Adrenal gland (tissue), 9 donors: ENCODE measurements at regions not wholly inside any gene's neighbourhood (a gene's known extent, or its start where the extent isn't known, plus 50 kb on each side); places are given as distances from the start of the nearest gene placed in this dataset.

Source experiments
- DNase-seq, 7 donors: peaks; one replicate each; pipeline ENCODE4 v3.0.0-alpha.2; 2019 to 2020
- H3K27ac ChIP-seq, 5 donors: fragments of 200-600 bp; sonication (generic) in 4 of 5; 1 replicate in 3 of 5; 2 replicates in 2 of 5; pipeline versions ENCODE4 v1.5.1 to v1.8.0; 2016 to 2020; ENCODE audit warnings: mild to moderate bottlenecking in 1 of 5
- H3K27me3 ChIP-seq: fragments of 200-600 bp; 2 replicates; pipeline ENCODE4 v1.8.0; 2021
- H3K36me3 ChIP-seq, 2 donors: fragments of 200-600 bp; replicated peaks in 1 of 2; 1 replicate in 1 of 2; 2 replicates in 1 of 2; pipeline versions ENCODE4 v1.5.1 to v1.8.0; 2018 to 2022
- H3K4me1 ChIP-seq, 2 donors: fragments of 200-600 bp; replicated peaks in 1 of 2; 1 replicate in 1 of 2; 2 replicates in 1 of 2; pipeline versions ENCODE4 v1.5.1 to v1.8.0; 2018 to 2021
- H3K4me3 ChIP-seq, 4 donors: fragments of 200-600 bp; sonication (generic) in 3 of 4; one replicate each; pipeline ENCODE4 v1.5.1; 2016 to 2018
- H3K9me3 ChIP-seq, 3 donors: fragments of 200-600 bp; sonication (generic) in 1 of 3; replicated peaks in 1 of 3; 1 replicate in 2 of 3; 2 replicates in 1 of 3; pipeline versions ENCODE4 v1.5.1 to v1.8.0; 2016 to 2021
- POLR2A ChIP-seq, 2 donors: fragments of 450-650 bp; IDR thresholded peaks; one replicate each; pipeline ENCODE4 v1.6.1; 2017; ENCODE audit warnings: antibody characterized with exemption in 2 of 2, mild to moderate bottlenecking in 2 of 2, moderate library complexity in 1 of 2
- WGBS, 4 donors: extraction: QIAGEN DNeasy Blood & Tissue Kit in 2 of 4; methylation state at CpG; one replicate each; pipeline versions ENCODE4 v1.1.5 to v1.1.7; 2013 to 2017; 5-methylcytosine and 5-hydroxymethylcytosine counted together
- intact Hi-C, 2 donors: fragments of 100-400 bp; cut with DNase I; formaldehyde crosslinking; loops; one replicate each; pipeline versions ENCODE4 v1.14.1 to v1.15.0; 2022 to 2023
- TF ChIP-seq, protein P1 (sequence below), 6 experiments: fragments of 450-650 bp in 4 of 6; fragments of 200-600 bp in 2 of 6; sonication (generic) in 1 of 6; IDR thresholded peaks; 1 replicate in 5 of 6; 2 replicates in 1 of 6; pipeline versions ENCODE4 v1.5.1 to v1.8.0; 2016 to 2021; ENCODE audit warnings: antibody characterized with exemption in 6 of 6, mild to moderate bottlenecking in 2 of 6, moderate library complexity in 1 of 6
- donor health status: healthy with polysubstance abuse.
- donor health status: Bipolar disorder and iron deficiency.
- donor health status: DM: yes; HTN: yes; CAD: no.
- donor health status: DM: no; HTN: no; CAD: no.
- donor health status: DM: no; HTN: no; CAD: no.

DNA sequence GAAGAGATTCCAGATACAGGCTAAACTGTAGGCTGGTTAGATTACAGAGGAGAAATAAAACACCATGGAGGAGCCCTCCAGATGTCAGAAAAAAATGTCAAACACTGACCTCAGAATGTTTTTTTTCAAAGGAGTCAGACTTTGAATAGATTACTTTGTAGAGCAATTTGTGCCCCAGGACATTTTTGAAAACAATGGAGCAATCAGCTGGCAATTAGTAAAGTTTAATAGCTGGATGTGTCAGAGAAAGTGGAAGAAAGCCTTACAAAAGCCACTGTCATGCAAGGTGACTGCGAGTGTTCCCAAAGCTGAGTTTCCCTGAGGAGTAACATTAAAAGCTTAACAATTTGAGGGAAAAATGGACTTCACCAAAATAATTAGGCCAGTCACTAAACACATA, 417.8 kb upstream of the CTNND2 start:
- DNase-seq = no peak
- WGBS, 4 donors = 29 to 51% (median 47%) methylated on average over 1 of the region's 1 CpG
- no peaks in the 10 kb centered on the region for H3K9me3 ChIP-seq
- intact Hi-C loops = no loop called here
- no peak overlapping the region for H3K27ac ChIP-seq
- TF ChIP-seq, protein P1, sequence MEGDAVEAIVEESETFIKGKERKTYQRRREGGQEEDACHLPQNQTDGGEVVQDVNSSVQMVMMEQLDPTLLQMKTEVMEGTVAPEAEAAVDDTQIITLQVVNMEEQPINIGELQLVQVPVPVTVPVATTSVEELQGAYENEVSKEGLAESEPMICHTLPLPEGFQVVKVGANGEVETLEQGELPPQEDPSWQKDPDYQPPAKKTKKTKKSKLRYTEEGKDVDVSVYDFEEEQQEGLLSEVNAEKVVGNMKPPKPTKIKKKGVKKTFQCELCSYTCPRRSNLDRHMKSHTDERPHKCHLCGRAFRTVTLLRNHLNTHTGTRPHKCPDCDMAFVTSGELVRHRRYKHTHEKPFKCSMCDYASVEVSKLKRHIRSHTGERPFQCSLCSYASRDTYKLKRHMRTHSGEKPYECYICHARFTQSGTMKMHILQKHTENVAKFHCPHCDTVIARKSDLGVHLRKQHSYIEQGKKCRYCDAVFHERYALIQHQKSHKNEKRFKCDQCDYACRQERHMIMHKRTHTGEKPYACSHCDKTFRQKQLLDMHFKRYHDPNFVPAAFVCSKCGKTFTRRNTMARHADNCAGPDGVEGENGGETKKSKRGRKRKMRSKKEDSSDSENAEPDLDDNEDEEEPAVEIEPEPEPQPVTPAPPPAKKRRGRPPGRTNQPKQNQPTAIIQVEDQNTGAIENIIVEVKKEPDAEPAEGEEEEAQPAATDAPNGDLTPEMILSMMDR (IDR thresholded peaks at IDR 0.05) = no peak
- no peak for TF ChIP-seq POLR2A (IDR thresholded peaks at IDR 0.05)
- H3K4me3 ChIP-seq = no peak overlapping the region
- no peaks in the 10 kb centered on the region for H3K27me3 ChIP-seq
- no peaks in the 10 kb centered on the region for H3K36me3 ChIP-seq
- no peaks in the 10 kb centered on the region for H3K4me1 ChIP-seq

DNA sequence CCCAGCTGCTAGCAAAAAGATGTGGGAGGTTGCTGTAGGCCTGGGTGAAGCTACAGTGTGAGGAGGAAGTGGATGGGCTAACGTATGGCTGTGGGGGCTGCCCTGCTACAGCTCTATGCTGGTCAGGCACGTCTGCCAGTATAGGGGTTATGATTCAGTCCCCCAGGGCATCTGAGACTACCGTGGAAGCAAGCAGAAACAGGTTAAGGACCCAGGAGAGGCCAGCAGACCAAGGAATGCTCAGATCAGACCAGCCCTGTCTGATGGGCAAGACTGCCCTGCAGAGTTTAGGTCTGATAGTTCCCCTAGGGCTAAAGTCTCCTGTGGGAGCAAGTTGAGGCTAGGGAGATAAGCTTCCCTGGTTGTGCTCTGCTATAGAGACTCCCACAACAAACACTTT, 416.1 kb upstream of the CTNND2 start:
- TF ChIP-seq POLR2A (IDR thresholded peaks at IDR 0.05) = no peak
- TF ChIP-seq, protein P1 (IDR thresholded peaks at IDR 0.05) = no peak
- DNase-seq = no peak
- intact Hi-C loops = no loop called here
- Histone ChIP-seq H3K27ac (no peak overlapping the region), H3K4me3 (no peak overlapping the region), H3K9me3 (no peaks in the 10 kb centered on the region), H3K27me3 (no peaks in the 10 kb centered on the region), H3K36me3 (no peaks in the 10 kb centered on the region), H3K4me1 (no peaks in the 10 kb centered on the region)
- WGBS, 4 donors = 58 to 89% (median 73%) methylated on average over 2 to 3 of the region's 3 CpGs

DNA sequence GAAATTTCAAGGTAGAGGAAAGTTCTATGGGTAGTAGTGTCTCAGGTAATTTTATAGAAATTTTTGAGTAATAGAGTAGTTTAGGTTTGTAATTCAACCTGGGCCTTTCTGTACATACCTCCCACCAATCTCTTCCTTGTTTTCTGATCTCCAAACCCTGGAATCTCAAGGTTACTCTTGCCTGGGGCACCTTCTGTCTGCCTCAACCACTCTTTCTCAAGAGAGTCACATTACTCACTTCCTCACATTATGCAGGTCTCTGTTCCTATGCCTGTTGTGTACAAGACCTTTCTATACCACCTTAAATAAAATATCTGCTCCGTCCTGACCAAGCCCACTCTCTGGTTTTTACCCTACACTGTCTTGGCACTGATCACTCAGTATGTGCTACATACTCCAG, 412.6 kb upstream of the CTNND2 start:
- Histone ChIP-seq H3K27me3 (no peaks in the 10 kb centered on the region), H3K4me3 (no peak overlapping the region), H3K9me3 (no peaks in the 10 kb centered on the region), H3K27ac (no peak overlapping the region), H3K36me3 (no peaks in the 10 kb centered on the region), H3K4me1 (no peaks in the 10 kb centered on the region)
- DNase-seq = no peak
- intact Hi-C loops = no loop called here
- no peak for TF ChIP-seq POLR2A (IDR thresholded peaks at IDR 0.05)
- TF ChIP-seq, protein P1 (IDR thresholded peaks at IDR 0.05) = no peak
- 26 to 47% (median 42%) methylated on average over 1 of the region's 1 CpG for WGBS, 4 donors

DNA sequence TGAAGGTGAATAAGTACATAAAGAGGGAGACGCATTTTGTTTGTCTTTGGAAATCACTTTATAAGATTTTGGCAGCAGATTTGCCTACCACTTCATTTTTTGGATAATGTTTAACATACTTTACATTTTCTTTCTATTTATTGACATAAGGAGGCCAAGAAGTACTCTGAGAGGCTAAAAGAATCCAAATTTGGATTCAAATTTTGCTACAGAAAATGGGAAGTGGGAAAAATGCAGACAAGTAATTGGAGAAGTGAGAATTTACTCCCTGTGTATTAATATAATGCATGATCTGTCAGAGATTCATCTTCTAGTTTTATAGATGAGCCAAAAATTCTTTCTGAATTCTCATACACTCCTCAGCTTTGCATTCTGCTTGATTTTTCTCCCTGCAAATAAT, 411.2 kb upstream of the CTNND2 start:
- DNase-seq = no peak
- H3K27ac ChIP-seq = no peak overlapping the region
- no peak overlapping the region for H3K4me3 ChIP-seq
- peaks cover 0 to 4% (median 0%) of the 10 kb centered on the region in 3 donors for H3K9me3 ChIP-seq
- no peaks in the 10 kb centered on the region for H3K36me3 ChIP-seq
- WGBS, 4 donors = 50 to 69% (median 57%) methylated on average over 1 of the region's 1 CpG
- TF ChIP-seq, protein P1 (IDR thresholded peaks at IDR 0.05) = no peak
- TF ChIP-seq POLR2A (IDR thresholded peaks at IDR 0.05) = no peak
- intact Hi-C loops = no loop called here
- H3K27me3 ChIP-seq = no peaks in the 10 kb centered on the region
- H3K4me1 ChIP-seq = no peaks in the 10 kb centered on the region
